HEK293 (cell line): ENCODE measurements at regions not wholly inside any gene's neighbourhood (a gene's known extent, or its start where the extent isn't known, plus 50 kb on each side); places are given as distances from the start of the nearest gene placed in this dataset.

ENCODE experiments used
- CTCF ChIA-PET: fragments of 350-600 bp; formaldehyde crosslinking; extraction: SDS; loops from one replicate; lab custom pipeline; 2021; ENCODE audit warnings: antibody characterized with exemption; lab: Yijun Ruan, JAX
- POLR2A ChIA-PET: fragments of 300-600 bp; formaldehyde crosslinking; extraction: SDS; loops from one replicate; lab custom pipeline; 2020; ENCODE audit warnings: antibody characterized with exemption, inconsistent platforms; lab: Yijun Ruan, JAX
- H3K27ac ChIP-seq: fragments of 200-500 bp; sonication (Bioruptor generic); 2 replicates; pipeline ENCODE4 v1.5.1; 2014; ENCODE audit warnings: low read depth, low read length, control low read depth, inconsistent platforms; ENCODE audit errors: extremely low read depth
- H3K36me3 ChIP-seq, 2 experiments: fragments of 200-500 bp in 1 of 2; sonication (Bioruptor generic) in 1 of 2; 1 replicate in 1 of 2; 2 replicates in 1 of 2; pipeline ENCODE4 v1.5.1; 2014 to 2017; ENCODE audit warnings: inconsistent platforms in 2 of 2, low read length in 2 of 2; ENCODE audit not compliant: control insufficient read depth in 2 of 2, insufficient read depth in 1 of 2
- H3K4me1 ChIP-seq: fragments of 200-500 bp; sonication (Bioruptor generic); 2 replicates; pipeline ENCODE4 v1.5.1; 2014; ENCODE audit warnings: mild to moderate bottlenecking, low read length, inconsistent platforms; ENCODE audit not compliant: control insufficient read depth, insufficient read depth
- H3K4me3 ChIP-seq: 2 replicates; pipeline ENCODE4 v1.5.1; 2011; ENCODE audit warnings: low read depth, mild to moderate bottlenecking, control low read depth, low read length, moderate library complexity
- H3K9me3 ChIP-seq: fragments of 200-500 bp; sonication (Bioruptor generic); 2 replicates; pipeline ENCODE4 v1.5.1; 2014; ENCODE audit warnings: low read depth, low read length, inconsistent platforms; ENCODE audit not compliant: control insufficient read depth, insufficient read depth
- GLIS1 ChIP-seq: fragments of 450-650 bp; formaldehyde crosslinking; IDR thresholded peaks from 2 replicates; pipeline ENCODE4 v1.5.1; 2016; ENCODE audit warnings: missing biosample characterization, missing genetic modification characterization
- KLF8 ChIP-seq: fragments of 450-650 bp; formaldehyde crosslinking; IDR thresholded peaks from 2 replicates; pipeline ENCODE4 v1.5.1; 2016; ENCODE audit warnings: missing biosample characterization, missing genetic modification characterization
- MEIS1 ChIP-seq: sonication (generic); formaldehyde crosslinking; IDR thresholded peaks from 2 replicates; pipeline ENCODE4 v1.8.1; 2022; ENCODE audit warnings: missing genetic modification reagents, mild to moderate bottlenecking, borderline replicate concordance
- OVOL3 ChIP-seq: fragments of 450-650 bp; formaldehyde crosslinking; IDR thresholded peaks from 2 replicates; pipeline ENCODE4 v1.5.1; 2016; ENCODE audit warnings: missing biosample characterization, missing genetic modification characterization
- SETDB1 ChIP-seq: IDR thresholded peaks from one replicate; pipeline ENCODE4 v1.6.1; 2017; ENCODE audit warnings: mild to moderate bottlenecking, low read length, moderate library complexity, mixed read lengths; ENCODE audit not compliant: insufficient read length
- TRIM28 ChIP-seq: IDR thresholded peaks from 2 replicates; pipeline ENCODE4 v1.6.1; 2011; ENCODE audit warnings: low read length, control low read depth, borderline replicate concordance
- ZFP3 ChIP-seq: fragments of 450-650 bp; formaldehyde crosslinking; IDR thresholded peaks from 2 replicates; pipeline ENCODE4 v1.5.1; 2016; ENCODE audit warnings: low read depth, missing biosample characterization, missing genetic modification characterization
- ZFP41 ChIP-seq: fragments of 450-650 bp; formaldehyde crosslinking; IDR thresholded peaks from 2 replicates; pipeline ENCODE4 v1.5.1; 2016; ENCODE audit warnings: missing biosample characterization, missing genetic modification characterization, borderline replicate concordance
- ZNF16 ChIP-seq: fragments of 450-650 bp; formaldehyde crosslinking; IDR thresholded peaks from 2 replicates; pipeline ENCODE4 v1.5.1; 2016; ENCODE audit warnings: low read depth, missing biosample characterization, missing genetic modification characterization
- ZNF169 ChIP-seq: fragments of 450-650 bp; formaldehyde crosslinking; IDR thresholded peaks from 2 replicates; pipeline ENCODE4 v1.5.1; 2016; ENCODE audit warnings: missing biosample characterization, missing genetic modification characterization
- ZNF214 ChIP-seq: fragments of 450-650 bp; formaldehyde crosslinking; IDR thresholded peaks from 2 replicates; pipeline ENCODE4 v1.5.1; 2017; ENCODE audit warnings: missing biosample characterization, mild to moderate bottlenecking, missing genetic modification characterization, borderline replicate concordance
- ZNF362 ChIP-seq: fragments of 450-650 bp; formaldehyde crosslinking; IDR thresholded peaks from 2 replicates; pipeline ENCODE4 v1.5.1; 2016; ENCODE audit warnings: missing biosample characterization, missing genetic modification characterization
- ZNF416 ChIP-seq: fragments of 450-650 bp; formaldehyde crosslinking; IDR thresholded peaks from 2 replicates; pipeline ENCODE4 v1.5.1; 2016; ENCODE audit warnings: missing biosample characterization, missing genetic modification characterization
- ZNF580 ChIP-seq: fragments of 450-650 bp; formaldehyde crosslinking; IDR thresholded peaks from 2 replicates; pipeline ENCODE4 v1.5.1; 2016; ENCODE audit warnings: missing biosample characterization, missing genetic modification characterization
- ZNF585B ChIP-seq: fragments of 450-650 bp; formaldehyde crosslinking; IDR thresholded peaks from 2 replicates; pipeline ENCODE4 v1.5.1; 2016; ENCODE audit warnings: missing biosample characterization, missing genetic modification characterization
- ZNF600 ChIP-seq: fragments of 450-650 bp; formaldehyde crosslinking; IDR thresholded peaks from 2 replicates; pipeline ENCODE4 v1.5.1; 2016; ENCODE audit warnings: missing biosample characterization, missing genetic modification characterization
- ZNF664 ChIP-seq: fragments of 450-650 bp; formaldehyde crosslinking; IDR thresholded peaks from 2 replicates; pipeline ENCODE4 v1.5.1; 2016; ENCODE audit warnings: missing biosample characterization, missing genetic modification characterization
- ZNF768 ChIP-seq: fragments of 450-650 bp; formaldehyde crosslinking; IDR thresholded peaks from 2 replicates; pipeline ENCODE4 v1.5.1; 2018; ENCODE audit warnings: missing biosample characterization, mild to moderate bottlenecking, missing genetic modification characterization
- ZSCAN23 ChIP-seq: fragments of 450-650 bp; formaldehyde crosslinking; IDR thresholded peaks from 2 replicates; pipeline ENCODE4 v1.5.1; 2016; ENCODE audit warnings: missing biosample characterization, missing genetic modification characterization
- ZSCAN5A ChIP-seq: fragments of 450-650 bp; formaldehyde crosslinking; IDR thresholded peaks from 2 replicates; pipeline ENCODE4 v1.5.1; 2016; ENCODE audit warnings: missing biosample characterization, missing genetic modification characterization

GRCh38 chr6:164578616-164579015 is 730.8 kb downstream of the C6orf118 start (continued):
- TF ChIP-seq ZNF580 (tag by site-specific recombination) (no peak), MEIS1 (CRISPR knock-in tag) (no peak), ZNF16 (tag by site-specific recombination) (no peak)

- TF ChIP-seq ZNF214 (tag by site-specific recombination): no peak
- no peak for TF ChIP-seq ZFP41 (tag by site-specific recombination)
- TF ChIP-seq OVOL3 (tag by site-specific recombination): no peak
- TF ChIP-seq GLIS1: no peak
- TF ChIP-seq ZNF416 (tag by site-specific recombination): no peak
- no peak for TF ChIP-seq ZNF768 (tag by site-specific recombination)
- no peak for TF ChIP-seq ZNF362 (tag by site-specific recombination)
- Histone ChIP-seq H3K4me1 (no peaks in the 10 kb centered on the region), H3K27ac (no peak overlapping the region), H3K4me3 (no peak overlapping the region), H3K36me3 (no peaks in the 10 kb centered on the region), H3K9me3 (no peaks in the 10 kb centered on the region)
- CTCF ChIA-PET: no interaction called here
- POLR2A ChIA-PET: no interaction called here
These were observed 738.6 kb downstream of the C6orf118 start for GRCh38 chr6:164570801-164571200.

GRCh38 chr6:164569509-164569908 is 739.9 kb downstream of the C6orf118 start:
- no peak overlapping the region for H3K4me3 ChIP-seq
- no peaks in the 10 kb centered on the region for H3K4me1 ChIP-seq
- no peak for TF ChIP-seq ZFP3 (tag by site-specific recombination)
- TF ChIP-seq, all 188 proteins: peak for 0
- Histone ChIP-seq H3K36me3 (no peaks in the 10 kb centered on the region), H3K27ac (no peak overlapping the region), H3K9me3 (no peaks in the 10 kb centered on the region)
- ChIA-PET POLR2A (no interaction called here), CTCF (no interaction called here)

GRCh38 chr6:164563924-164564323 is 745.5 kb downstream of the C6orf118 start:
- Histone ChIP-seq H3K4me1 (no peaks in the 10 kb centered on the region), H3K27ac (no peak overlapping the region), H3K9me3 (no peaks in the 10 kb centered on the region), H3K4me3 (no peak overlapping the region), H3K36me3 (no peaks in the 10 kb centered on the region)
- ChIA-PET CTCF (no interaction called here), POLR2A (no interaction called here)
- TF ChIP-seq ZNF169 (tag by site-specific recombination) (no peak), KLF8 (no peak), ZNF600 (tag by site-specific recombination) (no peak), ZSCAN5A (tag by site-specific recombination) (no peak), ZSCAN23 (tag by site-specific recombination) (no peak)

GRCh38 chr6:164561656-164562055 is 747.7 kb downstream of the C6orf118 start:
- TF ChIP-seq ZNF664 (tag by site-specific recombination): no peak
- TF ChIP-seq TRIM28: 0 out of 2 replicates have a peak, but pooled peaks have one; percentile 31
- TF ChIP-seq ZNF585B (tag by site-specific recombination): peak; percentile 80
- peak; percentile 85 for TF ChIP-seq SETDB1
- TF ChIP-seq, all 188 proteins: peak for 3
- CTCF ChIA-PET: no interaction called here
- POLR2A ChIA-PET: no interaction called here

More at GRCh38 chr6:164561656-164562055, 747.7 kb downstream of the C6orf118 start:
- Histone ChIP-seq H3K27ac (no peak overlapping the region), H3K4me1 (no peaks in the 10 kb centered on the region), H3K4me3 (no peak overlapping the region), H3K9me3 (no peaks in the 10 kb centered on the region), H3K36me3 (no peaks in the 10 kb centered on the region)
